ENCODE measurements at regions not wholly inside any gene's neighbourhood (a gene's known extent, or its start where the extent isn't known, plus 50 kb on each side); places are given as distances from the start of the nearest gene placed in this dataset.

DNA sequence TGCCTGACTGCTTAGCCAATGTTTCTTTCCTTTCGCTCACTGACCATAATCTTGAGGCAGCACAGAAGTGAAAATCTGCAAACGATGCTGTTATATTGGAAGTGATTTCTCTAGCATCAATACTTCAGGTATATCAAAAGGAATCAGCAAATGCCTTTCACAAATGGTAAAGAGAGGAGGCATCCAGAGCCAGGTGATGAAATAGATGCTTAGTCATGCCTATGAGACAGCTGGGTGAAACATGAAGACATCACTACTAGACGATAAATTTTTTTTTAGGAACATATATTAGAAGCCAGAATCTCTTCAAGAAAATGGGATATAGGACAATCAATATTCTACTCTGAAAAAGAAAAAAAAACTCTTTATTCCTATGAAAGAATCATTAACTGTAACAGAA is 249.2 kb upstream of the SLC39A10 start:
- no peaks in the 10 kb centered on the region for H3K4me1 ChIP-seq
- H3K27ac ChIP-seq, result no peak overlapping the region
- H3K4me3 ChIP-seq, result no peak overlapping the region
- intact Hi-C loops (cut with DNase I; ENCODE audit: low total_unique reads), result no loop called here
- no peaks in the 10 kb centered on the region for H3K36me3 ChIP-seq
- H3K27me3 ChIP-seq, result no peaks in the 10 kb centered on the region
- no peaks in the 10 kb centered on the region for H3K9me3 ChIP-seq
- no peak for DNase-seq (ENCODE audit: low spot score in 2 of 2)
- TF ChIP-seq POLR2A (IDR thresholded peaks at IDR 0.05), result no peak
- TF ChIP-seq, protein P1, sequence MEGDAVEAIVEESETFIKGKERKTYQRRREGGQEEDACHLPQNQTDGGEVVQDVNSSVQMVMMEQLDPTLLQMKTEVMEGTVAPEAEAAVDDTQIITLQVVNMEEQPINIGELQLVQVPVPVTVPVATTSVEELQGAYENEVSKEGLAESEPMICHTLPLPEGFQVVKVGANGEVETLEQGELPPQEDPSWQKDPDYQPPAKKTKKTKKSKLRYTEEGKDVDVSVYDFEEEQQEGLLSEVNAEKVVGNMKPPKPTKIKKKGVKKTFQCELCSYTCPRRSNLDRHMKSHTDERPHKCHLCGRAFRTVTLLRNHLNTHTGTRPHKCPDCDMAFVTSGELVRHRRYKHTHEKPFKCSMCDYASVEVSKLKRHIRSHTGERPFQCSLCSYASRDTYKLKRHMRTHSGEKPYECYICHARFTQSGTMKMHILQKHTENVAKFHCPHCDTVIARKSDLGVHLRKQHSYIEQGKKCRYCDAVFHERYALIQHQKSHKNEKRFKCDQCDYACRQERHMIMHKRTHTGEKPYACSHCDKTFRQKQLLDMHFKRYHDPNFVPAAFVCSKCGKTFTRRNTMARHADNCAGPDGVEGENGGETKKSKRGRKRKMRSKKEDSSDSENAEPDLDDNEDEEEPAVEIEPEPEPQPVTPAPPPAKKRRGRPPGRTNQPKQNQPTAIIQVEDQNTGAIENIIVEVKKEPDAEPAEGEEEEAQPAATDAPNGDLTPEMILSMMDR (IDR thresholded peaks at IDR 0.05), result no peak
- no peak for TF ChIP-seq POLR2AphosphoS5 (IDR thresholded peaks at IDR 0.05)

- no peak overlapping the region for H3K27ac ChIP-seq
- DNase-seq (ENCODE audit: low spot score in 2 of 2), result no peak
- no peaks in the 10 kb centered on the region for H3K36me3 ChIP-seq
- H3K9me3 ChIP-seq, result no peaks in the 10 kb centered on the region
- no peaks in the 10 kb centered on the region for H3K4me1 ChIP-seq
- no peak overlapping the region for H3K4me3 ChIP-seq
- TF ChIP-seq, protein P1 (IDR thresholded peaks at IDR 0.05), result no peak
- TF ChIP-seq POLR2AphosphoS5 (IDR thresholded peaks at IDR 0.05) (no peak), POLR2A (IDR thresholded peaks at IDR 0.05) (no peak)
- intact Hi-C loops (cut with DNase I; ENCODE audit: low total_unique reads), result no loop called here
- H3K27me3 ChIP-seq, result no peaks in the 10 kb centered on the region
These were observed 250.0 kb upstream of the SLC39A10 start for GRCh38 chr2:195406886-195407603.

GRCh38 chr2:195404651-195405050 is 252.4 kb upstream of the SLC39A10 start:
- no peaks in the 10 kb centered on the region for H3K4me1 ChIP-seq
- no peak overlapping the region for H3K4me3 ChIP-seq
- intact Hi-C loops (cut with DNase I; ENCODE audit: low total_unique reads), result no loop called here
- H3K27me3 ChIP-seq, result no peaks in the 10 kb centered on the region
- no peaks in the 10 kb centered on the region for H3K36me3 ChIP-seq
- H3K9me3 ChIP-seq, result no peaks in the 10 kb centered on the region
- no peak for DNase-seq (ENCODE audit: low spot score in 2 of 2)
- TF ChIP-seq POLR2AphosphoS5 (IDR thresholded peaks at IDR 0.05) (no peak), POLR2A (IDR thresholded peaks at IDR 0.05) (no peak)
- TF ChIP-seq, protein P1 (IDR thresholded peaks at IDR 0.05), result no peak
- H3K27ac ChIP-seq, result no peak overlapping the region

DNA sequence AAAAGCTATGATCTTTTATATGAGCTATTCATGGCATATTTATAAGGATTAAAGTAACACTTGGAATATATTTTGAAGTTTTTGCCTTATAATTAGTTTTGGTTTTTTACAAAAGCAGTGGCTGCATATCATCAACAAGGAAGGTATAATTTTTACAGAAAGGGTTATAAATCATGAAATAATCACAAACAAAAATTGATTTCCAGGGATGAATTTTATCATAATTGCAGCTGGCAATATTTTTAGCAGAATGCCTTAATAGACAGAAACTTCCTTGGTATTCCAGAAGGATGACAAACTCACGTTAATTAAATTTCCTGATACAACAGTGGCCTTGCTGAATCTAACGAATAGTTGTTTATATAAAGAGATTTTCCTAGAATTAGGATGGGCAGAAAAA is 260.5 kb upstream of the SLC39A10 start:
- no peak for TF ChIP-seq POLR2A (IDR thresholded peaks at IDR 0.05)
- TF ChIP-seq, protein P1 (IDR thresholded peaks at IDR 0.05), result no peak
- TF ChIP-seq POLR2AphosphoS5 (IDR thresholded peaks at IDR 0.05), result no peak
- Histone ChIP-seq H3K9me3 (no peaks in the 10 kb centered on the region), H3K36me3 (no peaks in the 10 kb centered on the region), H3K27me3 (no peaks in the 10 kb centered on the region), H3K4me1 (no peaks in the 10 kb centered on the region), H3K27ac (no peak overlapping the region), H3K4me3 (no peak overlapping the region)
- no peak for DNase-seq (ENCODE audit: low spot score in 2 of 2)
- intact Hi-C loops (cut with DNase I; ENCODE audit: low total_unique reads), result no loop called here

DNA sequence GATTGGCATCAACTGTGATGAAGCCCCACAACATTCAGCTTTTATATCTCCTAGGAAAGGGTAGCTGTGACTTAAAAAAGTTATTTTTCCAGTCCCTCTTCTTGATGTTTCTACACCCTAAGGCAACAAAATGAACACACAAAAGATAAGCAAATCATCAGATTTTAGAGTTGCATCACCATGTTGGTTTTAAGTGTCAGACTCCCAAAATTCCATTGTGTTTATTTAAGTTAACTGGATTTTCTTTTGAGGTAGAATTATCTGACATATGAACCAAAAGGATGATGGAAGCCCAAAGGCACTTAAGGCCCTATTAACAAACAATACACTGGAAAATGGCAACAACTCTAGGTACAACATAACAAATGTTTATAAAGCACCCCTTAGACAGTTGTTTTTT is 261.7 kb upstream of the SLC39A10 start:
- DNase-seq (ENCODE audit: low spot score in 2 of 2), result no peak
- Histone ChIP-seq H3K36me3 (no peaks in the 10 kb centered on the region), H3K27ac (no peak overlapping the region), H3K27me3 (no peaks in the 10 kb centered on the region), H3K9me3 (no peaks in the 10 kb centered on the region), H3K4me3 (no peak overlapping the region), H3K4me1 (no peaks in the 10 kb centered on the region)
- intact Hi-C loops (cut with DNase I; ENCODE audit: low total_unique reads), result no loop called here
- TF ChIP-seq, protein P1 (IDR thresholded peaks at IDR 0.05), result no peak
- TF ChIP-seq POLR2A (IDR thresholded peaks at IDR 0.05), result no peak
- TF ChIP-seq POLR2AphosphoS5 (IDR thresholded peaks at IDR 0.05), result no peak

Measured in breast epithelium (tissue), 4 donors.